CD4-positive, alpha-beta T cell (primary cell): ENCODE measurements at regions not wholly inside any gene's neighbourhood (a gene's known extent, or its start where the extent isn't known, plus 50 kb on each side); places are given as distances from the start of the nearest gene placed in this dataset.

Experiments used
- ATAC-seq: fragments of 200-7000 bp; cut with Tn5 transposase; one replicate; pipeline ENCODE4 v1.10.0; 2022; ENCODE audit warnings: mild to moderate bottlenecking; ENCODE audit not compliant: poor library complexity
- CTCF ChIA-PET: fragments of 350-600 bp; sonication (Branson Sonifier 250); formaldehyde crosslinking; loops from one replicate; lab custom pipeline; 2021; ENCODE audit warnings: antibody characterized with exemption, inconsistent platforms; lab: Charles Lee
- POLR2A ChIA-PET: fragments of 350-600 bp; sonication (Branson Sonifier 250); formaldehyde crosslinking; loops from one replicate; lab custom pipeline; 2021; ENCODE audit warnings: antibody characterized with exemption, inconsistent platforms; lab: Charles Lee
- DNase-seq, 14 experiments: peaks; one replicate each; pipeline ENCODE4 v3.0.0-alpha.2; 2013 to 2020; ENCODE audit warnings: mixed read lengths in 2 of 14
- H3K27ac ChIP-seq, 2 donors: one replicate each; pipeline versions ENCODE4 v1.5.1 to v1.7.0; 2013; ENCODE audit warnings: low read length in 2 of 2, low read depth in 1 of 2, mild to moderate bottlenecking in 1 of 2
- H3K27me3 ChIP-seq, 2 experiments: 1 replicate in 1 of 2; 2 replicates in 1 of 2; pipeline versions ENCODE4 v1.6.1 to v1.7.0; 2013; ENCODE audit warnings: low read length in 2 of 2, control low read depth in 1 of 2, mild to moderate bottlenecking in 1 of 2, moderate library complexity in 1 of 2; ENCODE audit not compliant: insufficient read depth in 2 of 2, control insufficient read depth in 1 of 2
- H3K36me3 ChIP-seq: one replicate; pipeline ENCODE4 v1.6.1; 2013; ENCODE audit warnings: low read length, control low read depth; ENCODE audit not compliant: insufficient read depth
- H3K4me1 ChIP-seq: one replicate; pipeline ENCODE4 v1.6.1; 2013; ENCODE audit warnings: low read length, control low read depth; ENCODE audit not compliant: insufficient read depth
- H3K4me3 ChIP-seq: one replicate; pipeline ENCODE4 v1.5.1; 2013; ENCODE audit warnings: mild to moderate bottlenecking, low read length, moderate library complexity
- H3K9me3 ChIP-seq, 2 experiments: 1 replicate in 1 of 2; 2 replicates in 1 of 2; pipeline versions ENCODE4 v1.6.1 to v1.7.0; 2013; ENCODE audit warnings: low read length in 2 of 2, mild to moderate bottlenecking in 2 of 2, control low read depth in 1 of 2, moderate library complexity in 1 of 2; ENCODE audit not compliant: control insufficient read depth in 1 of 2, insufficient read depth in 1 of 2
- H3K27ac Mint-ChIP-seq: one replicate; pipeline ENCODE4 v1.8.0; 2020; ENCODE audit warnings: mixed read lengths
- H3K27me3 Mint-ChIP-seq: one replicate; pipeline ENCODE4 v1.8.0; 2021; ENCODE audit warnings: mixed read lengths
- H3K36me3 Mint-ChIP-seq: one replicate; pipeline ENCODE4 v1.8.0; 2021; ENCODE audit warnings: low read depth, mixed read lengths
- H3K4me1 Mint-ChIP-seq: one replicate; pipeline ENCODE4 v1.8.0; 2021; ENCODE audit warnings: low read depth, mixed read lengths
- H3K4me3 Mint-ChIP-seq: one replicate; pipeline ENCODE4 v1.8.0; 2020; ENCODE audit warnings: mild to moderate bottlenecking, mixed read lengths
- H3K9me3 Mint-ChIP-seq: one replicate; pipeline ENCODE4 v1.8.0; 2020; ENCODE audit warnings: mixed read lengths
- intact Hi-C, 2 experiments: fragments of 100-400 bp; cut with DNase I in 1 of 2; cut with micrococcal nuclease in 1 of 2; formaldehyde crosslinking; loops; one replicate each; pipeline versions ENCODE4 v1.15.1 to v1.9.0; 2023 to 2025; cut with DNase I, micrococcal nuclease
- TF ChIP-seq, protein P1 (sequence below): fragments of 200-600 bp; IDR thresholded peaks from one replicate; pipeline ENCODE4 v1.8.0; 2022; ENCODE audit warnings: antibody characterized with exemption, mild to moderate bottlenecking

DNA sequence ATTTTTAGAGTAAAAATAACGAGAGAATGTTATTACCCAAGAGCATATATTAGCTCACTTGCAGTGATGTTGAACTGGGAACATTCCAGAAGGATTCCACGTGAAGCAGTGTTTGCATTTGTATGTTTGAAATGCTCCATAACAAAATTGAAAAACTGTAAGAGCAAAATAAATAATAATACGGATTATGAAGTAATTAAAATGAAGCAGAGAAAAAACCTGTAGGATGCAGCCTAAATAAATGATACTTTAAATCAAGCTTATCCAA, 203.3 kb downstream of the BAMBI start:
- TF ChIP-seq, protein P1, sequence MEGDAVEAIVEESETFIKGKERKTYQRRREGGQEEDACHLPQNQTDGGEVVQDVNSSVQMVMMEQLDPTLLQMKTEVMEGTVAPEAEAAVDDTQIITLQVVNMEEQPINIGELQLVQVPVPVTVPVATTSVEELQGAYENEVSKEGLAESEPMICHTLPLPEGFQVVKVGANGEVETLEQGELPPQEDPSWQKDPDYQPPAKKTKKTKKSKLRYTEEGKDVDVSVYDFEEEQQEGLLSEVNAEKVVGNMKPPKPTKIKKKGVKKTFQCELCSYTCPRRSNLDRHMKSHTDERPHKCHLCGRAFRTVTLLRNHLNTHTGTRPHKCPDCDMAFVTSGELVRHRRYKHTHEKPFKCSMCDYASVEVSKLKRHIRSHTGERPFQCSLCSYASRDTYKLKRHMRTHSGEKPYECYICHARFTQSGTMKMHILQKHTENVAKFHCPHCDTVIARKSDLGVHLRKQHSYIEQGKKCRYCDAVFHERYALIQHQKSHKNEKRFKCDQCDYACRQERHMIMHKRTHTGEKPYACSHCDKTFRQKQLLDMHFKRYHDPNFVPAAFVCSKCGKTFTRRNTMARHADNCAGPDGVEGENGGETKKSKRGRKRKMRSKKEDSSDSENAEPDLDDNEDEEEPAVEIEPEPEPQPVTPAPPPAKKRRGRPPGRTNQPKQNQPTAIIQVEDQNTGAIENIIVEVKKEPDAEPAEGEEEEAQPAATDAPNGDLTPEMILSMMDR = no peak
- CTCF ChIA-PET = interaction anchor here (0.6 kb wide), 1 partner anchor 14 kb away, joined by 3 read pairs; no protein-coding TSS in a partner anchor
- H3K36me3 ChIP-seq = no peaks in the 10 kb centered on the region
- no peak overlapping the region for H3K4me3 ChIP-seq
- Mint-ChIP-seq H3K27ac (no peak overlapping the region), H3K4me1 (no peaks in the 10 kb centered on the region), H3K4me3 (no peak overlapping the region), H3K36me3 (no peaks in the 10 kb centered on the region), H3K9me3 (no peaks in the 10 kb centered on the region), H3K27me3 (peaks cover 11% of the 10 kb centered on the region)
- intact Hi-C loops = no loop called here
- POLR2A ChIA-PET = no interaction called here
- DNase-seq = no peak
- no peaks in the 10 kb centered on the region for H3K27me3 ChIP-seq
- ATAC-seq = no peak
- H3K9me3 ChIP-seq = no peaks in the 10 kb centered on the region
- H3K27ac ChIP-seq = no peak overlapping the region
- no peaks in the 10 kb centered on the region for H3K4me1 ChIP-seq

DNA sequence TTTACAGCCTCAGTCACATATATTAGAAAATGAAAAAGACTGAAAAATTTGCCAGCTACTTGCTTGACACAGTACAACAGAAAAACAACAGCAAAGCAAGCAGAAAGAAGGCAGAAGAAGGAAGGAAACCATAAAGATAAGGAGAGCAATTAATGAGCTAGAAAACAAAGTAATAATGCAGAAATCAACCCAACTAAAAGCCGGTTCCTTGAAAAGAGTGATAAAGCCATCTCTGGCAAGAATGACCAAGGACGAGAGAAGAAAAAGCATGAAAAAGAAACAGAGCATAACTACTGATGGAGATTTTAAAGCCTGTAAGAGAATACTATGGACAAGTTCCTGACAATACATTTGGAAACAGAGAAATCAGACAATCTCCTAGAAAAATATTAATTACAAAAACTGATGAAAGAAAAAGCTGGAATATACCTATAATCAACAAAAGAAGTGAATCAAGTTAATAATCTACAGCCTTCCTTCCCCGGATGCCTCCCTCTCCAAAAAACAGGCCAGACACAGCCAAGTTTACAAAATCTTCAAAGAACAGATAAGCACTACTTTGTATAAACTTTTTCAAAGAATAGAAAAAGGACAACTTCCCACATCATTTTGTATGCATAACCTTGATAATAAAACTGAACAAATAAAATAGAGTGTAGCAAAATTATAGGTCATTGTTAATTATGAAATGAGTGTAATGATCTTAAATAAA, 204.0 kb downstream of the BAMBI start:
- DNase-seq (no peak), ATAC-seq (no peak)
- no peaks in the 10 kb centered on the region for H3K9me3 ChIP-seq
- CTCF ChIA-PET = interaction anchor here (0.6 kb wide), 1 partner anchor 13 kb away, joined by 3 read pairs; no protein-coding TSS in a partner anchor
- POLR2A ChIA-PET = interaction anchor here (0.7 kb wide), 1 partner anchor 23 kb away, joined by 4 read pairs; no protein-coding TSS in a partner anchor
- Mint-ChIP-seq H3K27me3 (peaks cover 11% of the 10 kb centered on the region), H3K4me1 (no peaks in the 10 kb centered on the region), H3K9me3 (no peaks in the 10 kb centered on the region), H3K27ac (no peak overlapping the region), H3K4me3 (no peak overlapping the region), H3K36me3 (no peaks in the 10 kb centered on the region)
- H3K27me3 ChIP-seq = no peaks in the 10 kb centered on the region
- H3K4me1 ChIP-seq = no peaks in the 10 kb centered on the region
- intact Hi-C loops = no loop called here
- no peak overlapping the region for H3K27ac ChIP-seq
- no peak overlapping the region for H3K4me3 ChIP-seq
- H3K36me3 ChIP-seq = no peaks in the 10 kb centered on the region
- TF ChIP-seq, protein P1 = no peak

DNA sequence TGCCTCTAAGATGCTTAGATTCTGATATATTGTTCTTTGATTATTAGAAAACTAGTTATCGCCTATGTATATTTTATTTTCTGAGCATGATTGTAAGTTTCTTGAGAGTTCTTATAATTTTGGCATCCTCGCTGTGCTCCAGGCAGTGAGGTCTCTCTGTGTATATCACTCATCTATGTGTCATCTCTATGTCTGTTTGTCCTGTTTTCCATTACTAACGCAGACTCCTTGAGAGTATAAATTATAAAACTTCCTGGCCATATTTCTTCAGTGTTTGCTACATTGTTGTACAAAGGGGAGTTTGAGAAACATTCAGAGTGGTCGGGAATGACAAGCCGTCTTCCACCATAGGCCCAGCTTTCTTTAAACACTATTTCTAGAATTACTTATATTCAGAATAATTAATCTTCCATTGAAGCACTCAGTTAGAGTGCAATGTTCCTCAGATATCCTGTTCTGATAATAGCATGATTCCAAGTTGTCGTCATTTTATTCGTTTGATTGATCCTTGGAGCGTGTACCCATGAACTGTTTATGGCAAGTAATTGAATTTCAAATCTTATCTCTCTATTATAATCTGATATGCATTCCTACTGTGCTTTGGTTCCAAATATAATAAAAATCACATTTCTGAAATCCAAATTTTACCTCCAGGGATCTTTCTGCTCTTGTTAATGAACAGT, 206.6 kb downstream of the BAMBI start:
- H3K27me3 Mint-ChIP-seq = peaks cover 1% of the 10 kb centered on the region
- no peak for ATAC-seq
- intact Hi-C loops = no loop called here
- H3K9me3 Mint-ChIP-seq = no peaks in the 10 kb centered on the region
- no peak overlapping the region for H3K4me3 Mint-ChIP-seq
- no peak for DNase-seq
- ChIA-PET POLR2A (no interaction called here), CTCF (no interaction called here)
- no peak overlapping the region for H3K4me3 ChIP-seq
- H3K36me3 Mint-ChIP-seq = no peaks in the 10 kb centered on the region
- no peak overlapping the region for H3K27ac Mint-ChIP-seq
- H3K9me3 ChIP-seq = no peaks in the 10 kb centered on the region
- no peak overlapping the region for H3K27ac ChIP-seq
- H3K4me1 ChIP-seq = no peaks in the 10 kb centered on the region
- TF ChIP-seq, protein P1 = no peak
- no peaks in the 10 kb centered on the region for H3K36me3 ChIP-seq
- H3K27me3 ChIP-seq = no peaks in the 10 kb centered on the region
- H3K4me1 Mint-ChIP-seq = no peaks in the 10 kb centered on the region
